ENCODE measurements at regions not wholly inside any gene's neighbourhood (a gene's known extent, or its start where the extent isn't known, plus 50 kb on each side); places are given as distances from the start of the nearest gene placed in this dataset.
A peak's percentile ranks its signal among the peaks of the same experiment; 100 is the strongest.

GRCh38 chr10:44261710-44262455, 123.0 kb downstream of the CXCL12 start:
- H3K27ac ChIP-seq = peak overlapping the region in 1 of 8 donors; percentile 3
- intact Hi-C loops (cut with DNase I; ENCODE audit: low total_unique reads) = no loop called here
- no peak for DNase-seq
- peaks cover 0 to 19% (median 4%) of the 10 kb centered on the region in 6 donors for H3K4me1 ChIP-seq
- H3K4me3 ChIP-seq = no peak overlapping the region
- peaks cover 0 to 13% (median 4%) of the 10 kb centered on the region in 8 donors for H3K9me3 ChIP-seq
- 44 to 56% (median 50%) methylated on average over 7 of the region's 7 CpGs for WGBS, 5 donors
- no peaks in the 10 kb centered on the region for H3K27me3 ChIP-seq (replicated peaks in 1 of 7)
- no peaks in the 10 kb centered on the region for H3K36me3 ChIP-seq
- TF ChIP-seq, protein P1, sequence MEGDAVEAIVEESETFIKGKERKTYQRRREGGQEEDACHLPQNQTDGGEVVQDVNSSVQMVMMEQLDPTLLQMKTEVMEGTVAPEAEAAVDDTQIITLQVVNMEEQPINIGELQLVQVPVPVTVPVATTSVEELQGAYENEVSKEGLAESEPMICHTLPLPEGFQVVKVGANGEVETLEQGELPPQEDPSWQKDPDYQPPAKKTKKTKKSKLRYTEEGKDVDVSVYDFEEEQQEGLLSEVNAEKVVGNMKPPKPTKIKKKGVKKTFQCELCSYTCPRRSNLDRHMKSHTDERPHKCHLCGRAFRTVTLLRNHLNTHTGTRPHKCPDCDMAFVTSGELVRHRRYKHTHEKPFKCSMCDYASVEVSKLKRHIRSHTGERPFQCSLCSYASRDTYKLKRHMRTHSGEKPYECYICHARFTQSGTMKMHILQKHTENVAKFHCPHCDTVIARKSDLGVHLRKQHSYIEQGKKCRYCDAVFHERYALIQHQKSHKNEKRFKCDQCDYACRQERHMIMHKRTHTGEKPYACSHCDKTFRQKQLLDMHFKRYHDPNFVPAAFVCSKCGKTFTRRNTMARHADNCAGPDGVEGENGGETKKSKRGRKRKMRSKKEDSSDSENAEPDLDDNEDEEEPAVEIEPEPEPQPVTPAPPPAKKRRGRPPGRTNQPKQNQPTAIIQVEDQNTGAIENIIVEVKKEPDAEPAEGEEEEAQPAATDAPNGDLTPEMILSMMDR (IDR thresholded peaks at IDR 0.05 in 8 of 11, conservative IDR thresholded peaks at IDR 0.05 in 3 of 11) = no peak
- TF ChIP-seq POLR2A (IDR thresholded peaks at IDR 0.05) = no peak
- TF ChIP-seq POLR2AphosphoS5 (IDR thresholded peaks at IDR 0.05) = peak in 1 of 3 donors; percentile 37

- intact Hi-C loops (cut with DNase I; ENCODE audit: low total_unique reads) = no loop called here
- H3K4me3 ChIP-seq = no peak overlapping the region
- peaks cover 0 to 19% (median 4%) of the 10 kb centered on the region in 6 donors for H3K4me1 ChIP-seq
- H3K9me3 ChIP-seq = peaks cover 0 to 7% (median 0%) of the 10 kb centered on the region in 8 donors
- no peaks in the 10 kb centered on the region for H3K36me3 ChIP-seq
- WGBS, 5 donors = 62 to 86% (median 77%) methylated on average over 11 to 16 of the region's 16 CpGs
- no peak overlapping the region for H3K27ac ChIP-seq
- H3K27me3 ChIP-seq (replicated peaks in 1 of 7) = no peaks in the 10 kb centered on the region
- TF ChIP-seq POLR2A (IDR thresholded peaks at IDR 0.05) (no peak), POLR2AphosphoS5 (IDR thresholded peaks at IDR 0.05) (no peak)
- TF ChIP-seq, protein P1 (IDR thresholded peaks at IDR 0.05 in 8 of 11, conservative IDR thresholded peaks at IDR 0.05 in 3 of 11) = no peak
- no peak for DNase-seq
These were observed 123.6 kb downstream of the CXCL12 start for GRCh38 chr10:44261296-44261695.

DNA sequence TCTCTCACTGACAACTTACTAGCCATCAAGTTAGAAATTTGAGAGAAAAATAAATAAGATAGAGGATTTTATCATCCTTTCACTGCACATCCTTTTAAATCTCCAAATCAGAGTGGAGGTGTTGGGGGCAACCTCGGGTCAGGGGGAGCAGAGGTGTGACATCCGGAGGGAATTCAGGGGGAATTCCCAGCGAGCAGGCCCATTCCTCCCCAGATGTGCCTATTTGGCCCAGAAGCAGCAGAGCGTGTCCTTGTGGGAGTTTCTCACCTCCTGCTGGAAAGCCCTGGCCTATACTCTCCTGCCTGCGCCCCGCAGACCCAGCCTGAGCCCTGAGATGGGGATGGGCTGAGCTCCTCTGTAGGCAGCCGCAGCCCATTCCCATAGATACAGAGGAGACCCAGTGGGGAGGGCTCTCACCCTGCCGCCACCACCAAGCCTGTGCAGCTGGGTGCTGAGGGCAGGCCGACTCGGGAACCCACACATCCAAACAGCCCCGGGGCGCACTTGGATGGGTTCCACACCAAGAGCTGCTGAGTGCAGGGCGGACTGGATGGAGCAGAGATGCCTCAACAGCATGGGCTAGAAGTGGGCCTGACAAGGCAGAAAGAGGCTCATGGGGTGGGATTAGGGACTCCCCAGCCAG, 124.5 kb downstream of the CXCL12 start:
- H3K4me3 ChIP-seq = no peak overlapping the region
- H3K36me3 ChIP-seq = no peaks in the 10 kb centered on the region
- H3K9me3 ChIP-seq = no peaks in the 10 kb centered on the region
- no peak overlapping the region for H3K27ac ChIP-seq
- H3K4me1 ChIP-seq = peaks cover 0 to 19% (median 4%) of the 10 kb centered on the region in 6 donors
- intact Hi-C loops (cut with DNase I; ENCODE audit: low total_unique reads) = no loop called here
- DNase-seq = no peak
- TF ChIP-seq, protein P1 (IDR thresholded peaks at IDR 0.05 in 8 of 11, conservative IDR thresholded peaks at IDR 0.05 in 3 of 11) = no peak
- TF ChIP-seq POLR2AphosphoS5 (IDR thresholded peaks at IDR 0.05) = no peak
- no peak for TF ChIP-seq POLR2A (IDR thresholded peaks at IDR 0.05)
- H3K27me3 ChIP-seq (replicated peaks in 1 of 7) = no peaks in the 10 kb centered on the region
- 61 to 90% (median 88%) methylated on average over 10 to 13 of the region's 13 CpGs for WGBS, 5 donors
